IgD-negative memory B cell (primary cell): ENCODE measurements at regions not wholly inside any gene's neighbourhood (a gene's known extent, or its start where the extent isn't known, plus 50 kb on each side); places are given as distances from the start of the nearest gene placed in this dataset.

Source experiments
- H3K27ac Mint-ChIP-seq, 3 donors: one replicate each; pipeline ENCODE4 v1.8.0; 2020 to 2022; ENCODE audit warnings: mild to moderate bottlenecking in 3 of 3, mixed read lengths in 3 of 3, moderate library complexity in 1 of 3
- H3K27me3 Mint-ChIP-seq: one replicate; pipeline ENCODE4 v1.8.0; 2021; ENCODE audit warnings: mixed read lengths
- H3K36me3 Mint-ChIP-seq: one replicate; pipeline ENCODE4 v1.8.0; 2020; ENCODE audit warnings: mild to moderate bottlenecking, mixed read lengths
- H3K4me1 Mint-ChIP-seq, 3 donors: one replicate each; pipeline ENCODE4 v1.8.0; 2020 to 2022; ENCODE audit warnings: mixed read lengths in 3 of 3, mild to moderate bottlenecking in 1 of 3
- H3K4me3 Mint-ChIP-seq, 4 donors: one replicate each; pipeline ENCODE4 v1.8.0; 2020 to 2022; ENCODE audit warnings: mild to moderate bottlenecking in 4 of 4, mixed read lengths in 4 of 4, moderate library complexity in 3 of 4
- H3K9me3 Mint-ChIP-seq, 3 donors: one replicate each; pipeline ENCODE4 v1.8.0; 2020 to 2021; ENCODE audit warnings: mixed read lengths in 3 of 3, mild to moderate bottlenecking in 1 of 3

DNA sequence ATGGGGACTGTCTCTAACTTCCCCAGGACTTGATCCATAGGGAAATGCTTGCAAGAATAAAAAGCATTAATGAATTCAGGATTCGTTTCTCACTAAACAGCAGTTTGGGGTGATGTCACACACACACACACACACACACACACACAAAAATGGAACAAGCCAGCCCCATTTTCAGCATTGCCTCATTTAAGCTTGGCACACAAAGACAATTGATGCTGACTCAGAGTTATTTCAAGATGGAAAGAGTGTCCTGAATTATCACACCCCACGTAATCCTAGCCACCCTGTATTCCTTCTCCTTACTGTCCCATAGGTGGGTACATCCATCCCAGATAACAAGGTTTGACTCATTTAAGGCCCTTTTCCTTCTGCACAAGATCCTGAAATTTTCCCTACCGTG, 345.1 kb upstream of the HS3ST1 start:
- no peaks in the 10 kb centered on the region for H3K36me3 Mint-ChIP-seq
- no peaks in the 10 kb centered on the region for H3K27me3 Mint-ChIP-seq
- H3K4me1 Mint-ChIP-seq, result no peaks in the 10 kb centered on the region
- H3K27ac Mint-ChIP-seq, result no peak overlapping the region
- no peak overlapping the region for H3K4me3 Mint-ChIP-seq
- H3K9me3 Mint-ChIP-seq, result no peaks in the 10 kb centered on the region

DNA sequence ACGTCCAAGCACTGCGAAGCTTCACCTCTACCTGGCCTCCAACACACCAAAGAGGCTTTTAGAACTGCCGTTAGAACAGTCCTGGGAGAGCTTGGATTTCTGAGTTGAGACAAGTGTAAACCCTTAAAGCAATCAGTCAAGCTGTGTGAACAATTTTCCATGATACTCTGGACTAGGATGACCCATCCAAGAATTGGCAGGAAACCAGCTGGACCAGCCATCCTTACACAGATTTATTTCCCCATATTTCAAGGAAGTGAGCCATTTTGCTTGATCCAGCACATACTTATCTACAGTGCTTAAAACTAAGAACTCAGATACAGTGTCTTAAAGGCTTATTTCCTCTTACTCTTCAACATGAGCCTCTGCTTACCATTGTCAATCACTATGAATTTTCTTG, 340.7 kb upstream of the HS3ST1 start:
- no peak overlapping the region for H3K4me3 Mint-ChIP-seq
- H3K4me1 Mint-ChIP-seq, result no peaks in the 10 kb centered on the region
- no peak overlapping the region for H3K27ac Mint-ChIP-seq
- no peaks in the 10 kb centered on the region for H3K27me3 Mint-ChIP-seq
- H3K36me3 Mint-ChIP-seq, result no peaks in the 10 kb centered on the region
- H3K9me3 Mint-ChIP-seq, result no peaks in the 10 kb centered on the region

DNA sequence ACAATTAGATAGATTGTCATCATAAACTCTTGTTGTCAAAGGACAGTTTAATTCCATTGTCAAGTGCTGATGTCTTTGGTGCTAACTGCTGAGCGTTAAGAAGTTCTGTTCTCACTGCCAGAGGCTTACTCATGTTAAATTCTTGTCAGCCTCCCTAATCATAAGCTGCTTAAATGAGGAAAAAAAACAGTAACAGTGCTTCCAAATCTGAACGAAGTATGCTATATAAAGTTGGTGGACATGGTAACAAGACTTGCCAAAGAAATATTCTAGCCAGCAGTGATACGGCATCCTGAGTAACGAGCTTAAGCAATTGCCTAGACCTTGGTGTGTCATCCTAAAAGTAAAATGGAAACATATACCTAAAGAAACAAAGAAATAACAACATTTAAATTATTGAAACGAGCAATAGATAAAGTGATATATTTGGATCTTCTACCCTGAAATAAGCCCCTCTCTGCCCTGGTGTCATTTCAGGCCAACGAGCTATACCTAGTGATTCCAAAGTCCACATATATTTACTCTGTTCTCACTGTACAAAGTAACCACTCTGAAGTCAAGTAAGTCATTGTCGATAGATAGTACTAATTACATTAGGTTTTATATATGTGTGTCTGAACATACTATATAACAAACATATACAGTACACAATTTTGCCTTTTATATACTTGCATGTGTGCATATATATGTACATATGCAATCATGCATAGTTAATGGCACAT, 339.7 kb upstream of the HS3ST1 start:
- H3K4me3 Mint-ChIP-seq, result no peak overlapping the region
- H3K36me3 Mint-ChIP-seq, result no peaks in the 10 kb centered on the region
- no peaks in the 10 kb centered on the region for H3K4me1 Mint-ChIP-seq
- no peak overlapping the region for H3K27ac Mint-ChIP-seq
- no peaks in the 10 kb centered on the region for H3K9me3 Mint-ChIP-seq
- H3K27me3 Mint-ChIP-seq, result no peaks in the 10 kb centered on the region

DNA sequence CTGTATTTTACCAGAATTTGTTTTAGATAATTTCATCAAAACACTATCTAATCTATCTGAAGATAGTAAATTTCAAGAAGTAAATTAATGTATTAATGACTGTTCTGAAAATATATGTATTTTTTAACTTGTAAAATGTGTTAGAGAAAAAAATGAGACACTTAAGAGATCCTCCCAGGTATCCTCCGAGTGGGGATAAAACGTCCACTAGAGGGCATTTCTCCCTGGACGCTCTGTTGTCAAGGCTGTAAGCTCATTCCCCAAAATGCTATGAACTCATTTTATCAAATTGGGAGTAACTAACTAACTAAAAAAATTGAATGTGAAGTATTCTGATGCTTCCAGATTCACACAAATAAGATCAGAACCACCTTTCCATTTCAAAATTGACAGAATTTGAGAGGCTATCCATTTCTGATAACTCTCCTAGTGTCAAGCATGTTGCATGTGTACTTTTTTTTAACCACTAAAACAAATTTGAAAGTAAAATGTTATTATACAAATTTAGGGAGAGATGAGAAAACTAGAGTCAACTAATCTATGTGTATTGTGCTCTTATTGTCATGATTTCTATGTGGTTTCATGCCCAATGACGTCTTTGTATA, 337.3 kb upstream of the HS3ST1 start:
- Mint-ChIP-seq H3K27me3 (peaks cover 1% of the 10 kb centered on the region), H3K4me1 (no peaks in the 10 kb centered on the region), H3K9me3 (no peaks in the 10 kb centered on the region), H3K4me3 (no peak overlapping the region), H3K36me3 (no peaks in the 10 kb centered on the region), H3K27ac (no peak overlapping the region)

DNA sequence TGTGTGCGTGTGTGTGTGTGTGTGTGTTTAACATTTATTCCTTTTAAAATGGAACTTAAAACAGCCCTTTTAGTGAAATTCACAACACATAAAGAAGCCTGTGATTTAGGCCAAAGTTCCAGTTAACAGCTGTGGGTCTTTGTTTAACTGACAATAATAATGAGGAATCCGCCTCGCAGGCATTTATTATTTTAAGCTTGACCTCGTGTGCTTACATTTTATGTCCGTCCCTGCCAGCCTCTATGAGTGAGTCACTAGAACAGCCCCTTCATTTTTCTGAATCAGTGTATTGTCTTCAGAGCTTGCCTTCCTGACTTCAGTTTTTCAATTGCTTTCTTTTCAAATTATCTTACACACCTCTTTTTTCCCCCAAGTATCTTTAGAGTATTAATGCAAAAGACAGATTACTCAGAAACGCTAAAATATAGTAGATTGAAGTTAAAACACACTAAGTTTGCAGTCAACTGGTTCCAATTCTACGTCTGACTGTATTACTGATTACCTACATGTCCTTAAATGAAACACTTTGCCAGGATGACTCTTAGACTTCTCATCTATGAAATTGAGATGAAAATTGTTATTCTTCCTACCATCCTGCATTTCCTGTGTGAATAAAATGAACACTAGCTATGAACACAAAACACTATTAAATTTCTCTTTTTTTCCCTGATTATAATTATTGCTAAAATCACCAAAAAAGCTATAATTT, 319.6 kb upstream of the HS3ST1 start:
- no peaks in the 10 kb centered on the region for H3K36me3 Mint-ChIP-seq
- H3K27me3 Mint-ChIP-seq, result peaks cover 6% of the 10 kb centered on the region
- no peak overlapping the region for H3K4me3 Mint-ChIP-seq
- peaks cover 2 to 6% (median 5%) of the 10 kb centered on the region in 3 donors for H3K9me3 Mint-ChIP-seq
- no peak overlapping the region for H3K27ac Mint-ChIP-seq
- peaks cover 0 to 10% (median 0%) of the 10 kb centered on the region in 3 donors for H3K4me1 Mint-ChIP-seq

DNA sequence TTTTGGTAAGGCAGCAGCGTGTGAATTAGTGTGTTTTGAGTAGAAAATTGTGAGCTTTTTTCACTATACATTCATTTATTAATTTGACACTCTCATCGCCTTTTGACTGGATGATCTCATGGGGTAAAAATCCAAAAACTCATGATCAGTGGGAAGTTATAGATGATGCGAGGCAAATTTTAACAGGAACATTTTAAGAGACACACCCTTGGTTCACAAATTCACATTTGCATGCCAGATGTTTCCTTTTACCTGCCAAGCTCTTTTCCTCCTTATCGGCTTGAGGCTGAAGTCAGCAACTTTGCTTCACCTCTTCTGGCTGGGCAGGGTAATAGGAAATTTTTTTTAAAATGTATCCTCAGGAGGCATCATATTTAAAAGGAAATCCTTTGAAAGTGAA, 318.0 kb upstream of the HS3ST1 start:
- no peak overlapping the region for H3K27ac Mint-ChIP-seq

DNA sequence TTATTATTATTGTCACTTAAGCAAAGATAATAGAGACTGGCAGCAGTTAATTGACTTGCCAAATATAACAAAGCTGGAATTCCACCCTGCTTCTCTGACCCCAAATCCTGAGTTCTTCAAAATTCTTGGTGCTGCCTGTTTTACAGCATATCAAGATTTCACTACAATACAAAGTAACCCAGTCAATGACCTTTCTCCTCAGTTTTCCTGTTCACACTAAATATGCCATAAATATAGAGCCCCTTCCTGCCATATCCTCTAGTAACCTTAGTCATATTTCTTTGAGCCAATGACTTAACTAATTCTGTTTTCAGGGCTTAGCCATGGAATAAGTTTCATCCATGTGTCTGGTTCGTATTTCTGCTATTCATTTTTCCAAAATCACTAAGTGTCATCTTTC, 315.3 kb upstream of the HS3ST1 start:
- H3K4me1 Mint-ChIP-seq, result peaks cover 0 to 10% (median 0%) of the 10 kb centered on the region in 3 donors
- no peak overlapping the region for H3K4me3 Mint-ChIP-seq
- no peaks in the 10 kb centered on the region for H3K36me3 Mint-ChIP-seq
- peaks cover 2% of the 10 kb centered on the region for H3K27me3 Mint-ChIP-seq
- no peak overlapping the region for H3K27ac Mint-ChIP-seq
- peaks cover 0 to 1% (median 0%) of the 10 kb centered on the region in 3 donors for H3K9me3 Mint-ChIP-seq

More for the DNA sequence above, 318.0 kb upstream of the HS3ST1 start:
- Mint-ChIP-seq H3K36me3 (no peaks in the 10 kb centered on the region), H3K9me3 (peaks cover 0 to 5% (median 5%) of the 10 kb centered on the region in 3 donors), H3K4me1 (peaks cover 0 to 10% (median 0%) of the 10 kb centered on the region in 3 donors), H3K4me3 (no peak overlapping the region), H3K27me3 (peaks cover 2% of the 10 kb centered on the region)

DNA sequence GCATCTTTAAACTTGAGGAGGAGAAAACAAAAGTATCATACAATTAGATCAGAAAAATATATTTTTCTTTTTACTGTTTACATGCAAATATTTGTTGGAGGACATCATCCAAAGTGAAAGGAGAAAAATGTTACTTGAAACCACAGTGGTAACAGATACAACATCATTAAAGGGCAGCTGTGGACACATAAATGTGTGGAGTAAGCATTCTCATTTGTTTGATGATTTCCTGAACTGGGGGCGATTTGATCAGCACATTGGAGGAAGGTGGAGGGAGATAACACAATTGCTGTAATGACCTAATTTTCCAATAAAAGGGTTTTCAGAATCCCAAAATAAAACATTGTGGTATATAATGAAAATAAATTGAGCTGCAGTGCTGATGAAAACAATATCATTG, 314.5 kb upstream of the HS3ST1 start:
- Mint-ChIP-seq H3K27ac (no peak overlapping the region), H3K9me3 (peaks cover 0 to 3% (median 2%) of the 10 kb centered on the region in 3 donors), H3K27me3 (peaks cover 2% of the 10 kb centered on the region), H3K4me1 (peaks cover 0 to 10% (median 0%) of the 10 kb centered on the region in 3 donors), H3K36me3 (no peaks in the 10 kb centered on the region), H3K4me3 (no peak overlapping the region)

DNA sequence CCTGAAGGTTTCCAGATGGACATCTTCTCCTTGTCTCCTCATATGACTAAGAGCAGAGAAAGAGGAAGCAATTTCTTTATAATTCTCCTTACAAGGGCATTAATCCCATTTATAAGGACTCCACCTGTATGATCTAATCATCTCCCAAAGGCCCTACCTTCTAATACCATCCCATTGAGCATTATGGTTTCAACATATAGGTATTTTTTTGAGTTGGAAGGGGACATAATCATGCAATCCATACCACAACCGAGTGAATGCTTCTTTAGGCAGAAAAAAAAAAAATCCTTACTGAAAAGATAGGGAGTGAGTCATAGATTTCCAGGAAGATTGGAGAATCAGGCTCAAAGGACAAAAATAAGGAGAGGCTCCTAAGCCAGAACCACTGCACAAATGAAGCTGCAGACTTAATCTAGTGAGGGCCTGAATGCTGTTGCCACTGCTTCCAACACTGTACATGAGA, 312.5 kb upstream of the HS3ST1 start:
- peaks cover 3% of the 10 kb centered on the region for H3K27me3 Mint-ChIP-seq
- no peak overlapping the region for H3K27ac Mint-ChIP-seq
- no peak overlapping the region for H3K4me3 Mint-ChIP-seq
- peaks cover 0 to 3% (median 0%) of the 10 kb centered on the region in 3 donors for H3K4me1 Mint-ChIP-seq
- H3K36me3 Mint-ChIP-seq, result no peaks in the 10 kb centered on the region
- H3K9me3 Mint-ChIP-seq, result peaks cover 0 to 3% (median 3%) of the 10 kb centered on the region in 3 donors

DNA sequence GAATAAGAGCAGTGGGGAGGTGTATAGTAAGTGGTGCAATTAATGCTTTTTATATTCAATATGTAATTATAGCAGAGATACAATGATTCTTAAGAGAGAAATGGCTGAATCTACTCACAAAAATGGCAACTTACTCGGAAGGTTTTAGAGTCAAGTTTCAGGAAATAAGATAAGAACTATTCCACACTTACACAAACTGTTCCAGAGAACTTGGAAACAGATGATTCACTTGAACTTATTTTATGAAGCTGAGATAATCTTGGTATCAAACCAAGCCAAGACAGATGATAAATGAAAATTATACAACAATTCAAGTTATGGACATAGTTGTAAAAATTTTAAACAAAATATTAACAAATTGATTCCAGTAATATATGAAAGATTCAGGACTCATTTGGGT, 311.3 kb upstream of the HS3ST1 start:
- H3K4me3 Mint-ChIP-seq, result no peak overlapping the region
- peaks cover 0 to 3% (median 3%) of the 10 kb centered on the region in 3 donors for H3K9me3 Mint-ChIP-seq
- no peak overlapping the region for H3K27ac Mint-ChIP-seq
- H3K36me3 Mint-ChIP-seq, result no peaks in the 10 kb centered on the region
- peaks cover 3% of the 10 kb centered on the region for H3K27me3 Mint-ChIP-seq
- H3K4me1 Mint-ChIP-seq, result no peaks in the 10 kb centered on the region

DNA sequence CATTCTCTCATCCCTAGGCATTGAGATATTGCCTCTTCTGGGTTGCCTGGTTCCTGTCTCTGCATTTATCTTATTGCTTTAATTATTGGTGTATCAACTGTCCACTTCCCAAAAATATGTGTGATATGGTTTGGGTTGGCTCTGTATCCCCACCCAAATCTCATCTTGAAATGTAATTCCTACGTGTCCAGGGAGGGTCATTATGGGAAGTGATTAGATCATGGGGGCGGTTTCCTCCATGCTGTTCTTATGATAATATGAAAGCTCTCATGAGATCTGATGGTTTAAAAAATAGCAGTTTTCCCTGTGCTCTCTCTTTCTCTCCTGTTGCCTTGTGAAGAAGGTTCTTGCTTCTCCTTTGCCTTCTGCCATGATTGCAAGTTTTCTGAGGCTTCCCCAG, 308.3 kb upstream of the HS3ST1 start:
- Mint-ChIP-seq H3K9me3 (peaks cover 0 to 3% (median 3%) of the 10 kb centered on the region in 3 donors), H3K27me3 (peaks cover 4% of the 10 kb centered on the region)

DNA sequence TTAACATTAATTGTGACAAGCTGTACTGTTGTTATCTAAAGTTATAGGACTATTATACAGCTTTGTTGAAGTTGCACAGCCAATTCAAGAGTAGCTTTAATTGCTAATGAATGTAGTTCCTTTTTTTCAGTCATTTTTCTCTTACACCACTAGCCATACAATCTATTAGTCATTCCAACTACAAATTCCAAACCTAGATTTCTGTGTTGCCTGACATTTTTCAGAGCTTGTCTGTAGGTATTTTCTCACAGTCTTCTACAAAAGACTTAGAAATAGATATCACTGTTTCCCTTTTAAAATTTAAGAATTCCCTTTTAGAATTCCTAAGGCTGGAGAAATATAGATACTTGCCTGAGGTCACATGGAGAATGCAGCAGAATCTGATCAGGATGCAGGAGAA, 307.0 kb upstream of the HS3ST1 start:
- Mint-ChIP-seq H3K36me3 (no peaks in the 10 kb centered on the region), H3K27me3 (peaks cover 4% of the 10 kb centered on the region), H3K4me3 (no peak overlapping the region), H3K9me3 (peaks cover 0 to 3% (median 3%) of the 10 kb centered on the region in 3 donors), H3K4me1 (no peaks in the 10 kb centered on the region), H3K27ac (no peak overlapping the region)

More for the DNA sequence above, 308.3 kb upstream of the HS3ST1 start:
- no peak overlapping the region for H3K27ac Mint-ChIP-seq
- H3K4me1 Mint-ChIP-seq, result no peaks in the 10 kb centered on the region
- H3K4me3 Mint-ChIP-seq, result no peak overlapping the region
- no peaks in the 10 kb centered on the region for H3K36me3 Mint-ChIP-seq

DNA sequence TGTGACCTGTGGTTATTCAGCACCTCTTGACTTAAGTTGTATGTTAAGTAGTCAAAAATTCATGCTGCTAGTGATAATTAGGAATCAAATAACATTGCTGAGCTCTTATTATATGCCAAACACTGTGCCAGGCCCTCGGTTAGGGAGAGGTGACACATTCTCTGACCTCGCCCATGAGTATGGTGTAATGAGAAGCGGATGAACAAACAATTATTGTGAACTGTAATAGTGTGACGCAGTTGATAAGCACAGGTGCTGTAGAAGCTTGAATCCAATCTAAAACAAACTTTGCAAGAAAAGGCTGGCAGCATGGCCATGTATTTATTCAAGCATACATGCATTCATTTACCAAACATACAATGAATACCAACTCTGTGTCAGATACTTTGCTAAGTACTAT, 303.5 kb upstream of the HS3ST1 start:
- no peak overlapping the region for H3K27ac Mint-ChIP-seq
- no peaks in the 10 kb centered on the region for H3K4me1 Mint-ChIP-seq
- H3K9me3 Mint-ChIP-seq, result no peaks in the 10 kb centered on the region
- no peaks in the 10 kb centered on the region for H3K36me3 Mint-ChIP-seq
- peaks cover 3% of the 10 kb centered on the region for H3K27me3 Mint-ChIP-seq
- H3K4me3 Mint-ChIP-seq, result no peak overlapping the region

DNA sequence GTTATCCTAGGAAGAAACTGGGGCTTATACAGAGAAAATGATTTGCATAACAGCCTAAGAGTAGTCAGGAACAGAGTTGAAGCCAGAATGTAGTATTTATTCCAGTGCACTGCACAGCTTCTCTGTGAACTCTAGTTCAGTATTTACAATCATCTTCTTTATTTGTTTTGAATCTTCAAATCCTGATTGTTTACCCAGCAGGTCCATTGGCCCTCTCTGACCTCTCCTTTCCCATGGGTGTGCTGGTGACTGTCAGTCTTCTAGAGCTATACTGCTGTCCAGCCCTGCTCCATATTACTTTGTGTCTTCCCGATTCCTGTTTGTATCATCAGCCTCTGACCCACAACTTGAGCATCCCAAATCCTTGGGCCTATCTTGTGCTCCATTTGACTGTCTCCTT, 301.9 kb upstream of the HS3ST1 start:
- H3K9me3 Mint-ChIP-seq, result no peaks in the 10 kb centered on the region
- H3K4me1 Mint-ChIP-seq, result no peaks in the 10 kb centered on the region
- H3K27ac Mint-ChIP-seq, result no peak overlapping the region
- peaks cover 3% of the 10 kb centered on the region for H3K27me3 Mint-ChIP-seq
- H3K36me3 Mint-ChIP-seq, result no peaks in the 10 kb centered on the region
- no peak overlapping the region for H3K4me3 Mint-ChIP-seq

DNA sequence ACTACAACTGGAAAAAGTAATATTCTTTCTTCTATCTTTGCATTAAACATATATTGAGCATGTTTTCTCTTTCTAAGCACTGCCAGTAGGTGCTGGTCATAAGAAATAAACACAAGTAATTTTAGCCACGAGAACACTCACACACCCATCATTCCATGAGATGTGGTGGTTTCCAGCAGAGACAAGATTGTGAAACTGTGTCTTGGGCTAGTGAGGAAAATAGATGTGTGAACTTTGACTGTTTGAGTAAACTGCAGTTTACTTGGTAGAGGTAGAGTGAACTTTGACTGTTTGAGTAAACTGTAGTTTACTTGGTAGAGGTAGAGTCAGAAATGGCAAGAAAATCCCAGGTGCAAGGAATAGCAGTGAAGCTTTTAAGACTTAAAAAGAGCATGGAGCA, 300.9 kb upstream of the HS3ST1 start:
- H3K4me3 Mint-ChIP-seq, result no peak overlapping the region
- no peak overlapping the region for H3K27ac Mint-ChIP-seq
- H3K9me3 Mint-ChIP-seq, result no peaks in the 10 kb centered on the region
- H3K36me3 Mint-ChIP-seq, result no peaks in the 10 kb centered on the region
- no peaks in the 10 kb centered on the region for H3K4me1 Mint-ChIP-seq
- H3K27me3 Mint-ChIP-seq, result peaks cover 2% of the 10 kb centered on the region
